Uterus (tissue), 2 donors: ENCODE measurements at regions not wholly inside any gene's neighbourhood (a gene's known extent, or its start where the extent isn't known, plus 50 kb on each side); places are given as distances from the start of the nearest gene placed in this dataset.

Experiments used
- CTCF ChIP-seq, 4 experiments: fragments of 200-600 bp in 2 of 4; fragments of 450-650 bp in 2 of 4; sonication (generic) in 2 of 4; IDR thresholded peaks; one replicate each; pipeline ENCODE4 v1.5.1; 2016 to 2019; ENCODE audit warnings: antibody characterized with exemption in 4 of 4, mild to moderate bottlenecking in 2 of 4, moderate library complexity in 1 of 4
- POLR2A ChIP-seq, 2 donors: fragments of 450-650 bp; IDR thresholded peaks; one replicate each; pipeline ENCODE4 v1.6.1; 2016; ENCODE audit warnings: antibody characterized with exemption in 2 of 2, mild to moderate bottlenecking in 1 of 2, moderate library complexity in 1 of 2

- TF ChIP-seq POLR2A (IDR thresholded peaks at IDR 0.05) (no peak), CTCF (IDR thresholded peaks at IDR 0.05) (no peak)
These were observed 84.2 kb downstream of the ESM1 start for GRCh38 chr5:54900984-54901725.
